Gastrocnemius medialis (tissue), 4 donors: ENCODE measurements at regions not wholly inside any gene's neighbourhood (a gene's known extent, or its start where the extent isn't known, plus 50 kb on each side); places are given as distances from the start of the nearest gene placed in this dataset.

Experiments
- ATAC-seq, 2 donors: fragments of 150-250 bp; one replicate each; pipeline ENCODE4 v1.9.1; 2016
- DNase-seq, 2 donors: peaks; one replicate each; pipeline ENCODE4 v3.0.0-alpha.2; 2019
- H3K27ac ChIP-seq, 4 donors: fragments of 200-600 bp; sonication (generic); 1 replicate in 1 of 4; 2 replicates in 3 of 4; pipeline ENCODE4 v1.5.1; 2016 to 2018; ENCODE audit warnings: mild to moderate bottlenecking in 2 of 4, moderate library complexity in 1 of 4
- H3K27me3 ChIP-seq, 3 donors: fragments of 200-600 bp; sonication (generic) in 2 of 3; 1 replicate in 1 of 3; 2 replicates in 2 of 3; pipeline versions ENCODE4 v1.5.1 to v1.6.0; 2016 to 2019; ENCODE audit warnings: mild to moderate bottlenecking in 1 of 3, moderate library complexity in 1 of 3
- H3K36me3 ChIP-seq, 2 donors: fragments of 200-600 bp; sonication (generic) in 1 of 2; one replicate each; pipeline ENCODE4 v1.5.1; 2017 to 2018
- H3K4me1 ChIP-seq, 2 donors: fragments of 200-600 bp; sonication (generic) in 1 of 2; one replicate each; pipeline ENCODE4 v1.5.1; 2016 to 2017; ENCODE audit warnings: mild to moderate bottlenecking in 2 of 2
- H3K4me3 ChIP-seq, 4 donors: fragments of 200-600 bp; sonication (generic) in 3 of 4; 1 replicate in 1 of 4; 2 replicates in 3 of 4; pipeline ENCODE4 v1.5.1; 2016 to 2019; ENCODE audit warnings: mild to moderate bottlenecking in 2 of 4
- H3K9me3 ChIP-seq, 3 donors: fragments of 200-600 bp; sonication (generic) in 2 of 3; 1 replicate in 1 of 3; 2 replicates in 2 of 3; pipeline ENCODE4 v1.5.1; 2016 to 2019
- POLR2A ChIP-seq, 2 donors: fragments of 450-650 bp; IDR thresholded peaks; one replicate each; pipeline ENCODE4 v1.6.1; 2017; ENCODE audit warnings: antibody characterized with exemption in 2 of 2, mild to moderate bottlenecking in 2 of 2, moderate library complexity in 2 of 2
- in situ Hi-C, 4 donors: fragments of 200-750 bp; cut with MboI; loops; one replicate each; pipeline versions ENCODE4 v1.15.0 to v1.8.0; 2017; ENCODE audit warnings: low sequenced_read_pairs in 4 of 4
- intact Hi-C: fragments of 100-400 bp; cut with DNase I; formaldehyde crosslinking; loops from one replicate; pipeline ENCODE4 v1.15.1; 2023; ENCODE audit warnings: low total_unique reads
- TF ChIP-seq, protein P1 (sequence below), 5 experiments: fragments of 450-650 bp in 3 of 5; fragments of 200-600 bp in 2 of 5; sonication (generic) in 2 of 5; IDR thresholded peaks in 4 of 5; conservative IDR thresholded peaks in 1 of 5; 1 replicate in 4 of 5; 2 replicates in 1 of 5; pipeline ENCODE4 v1.5.1; 2016 to 2019; ENCODE audit warnings: antibody characterized with exemption in 5 of 5, mild to moderate bottlenecking in 3 of 5, moderate library complexity in 3 of 5

GRCh38 chr13:106178816-106179215 is 356.6 kb downstream of the EFNB2 start:
- Histone ChIP-seq H3K27ac (no peak overlapping the region), H3K4me3 (no peak overlapping the region), H3K27me3 (no peaks in the 10 kb centered on the region), H3K9me3 (no peaks in the 10 kb centered on the region), H3K4me1 (no peaks in the 10 kb centered on the region), H3K36me3 (no peaks in the 10 kb centered on the region)
- DNase-seq: no peak
- no peak for ATAC-seq
- intact Hi-C loops (no loop called here), in situ Hi-C loops (no loop called here)
- TF ChIP-seq, protein P1, sequence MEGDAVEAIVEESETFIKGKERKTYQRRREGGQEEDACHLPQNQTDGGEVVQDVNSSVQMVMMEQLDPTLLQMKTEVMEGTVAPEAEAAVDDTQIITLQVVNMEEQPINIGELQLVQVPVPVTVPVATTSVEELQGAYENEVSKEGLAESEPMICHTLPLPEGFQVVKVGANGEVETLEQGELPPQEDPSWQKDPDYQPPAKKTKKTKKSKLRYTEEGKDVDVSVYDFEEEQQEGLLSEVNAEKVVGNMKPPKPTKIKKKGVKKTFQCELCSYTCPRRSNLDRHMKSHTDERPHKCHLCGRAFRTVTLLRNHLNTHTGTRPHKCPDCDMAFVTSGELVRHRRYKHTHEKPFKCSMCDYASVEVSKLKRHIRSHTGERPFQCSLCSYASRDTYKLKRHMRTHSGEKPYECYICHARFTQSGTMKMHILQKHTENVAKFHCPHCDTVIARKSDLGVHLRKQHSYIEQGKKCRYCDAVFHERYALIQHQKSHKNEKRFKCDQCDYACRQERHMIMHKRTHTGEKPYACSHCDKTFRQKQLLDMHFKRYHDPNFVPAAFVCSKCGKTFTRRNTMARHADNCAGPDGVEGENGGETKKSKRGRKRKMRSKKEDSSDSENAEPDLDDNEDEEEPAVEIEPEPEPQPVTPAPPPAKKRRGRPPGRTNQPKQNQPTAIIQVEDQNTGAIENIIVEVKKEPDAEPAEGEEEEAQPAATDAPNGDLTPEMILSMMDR (IDR thresholded peaks at IDR 0.05 in 4 of 5, conservative IDR thresholded peaks at IDR 0.05 in 1 of 5): no peak
- TF ChIP-seq POLR2A (IDR thresholded peaks at IDR 0.05): no peak

DNA sequence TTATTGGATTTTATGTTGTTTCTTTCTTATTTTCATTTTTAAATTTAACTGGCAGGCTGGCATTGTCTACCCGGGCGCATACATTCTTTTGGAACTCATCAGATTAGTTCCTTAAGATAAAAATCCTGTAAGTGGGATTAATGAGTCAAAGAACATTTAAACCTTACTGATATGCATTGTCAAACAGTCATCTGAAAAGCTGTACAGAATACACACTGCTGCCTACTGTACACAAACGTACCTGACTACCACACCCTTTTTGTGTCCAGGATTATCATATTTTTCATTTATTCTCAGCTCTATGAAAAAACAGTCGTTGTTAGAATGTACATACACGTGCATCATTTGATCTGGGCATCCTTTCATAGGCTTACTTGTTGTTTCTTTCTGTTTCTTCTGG is 358.3 kb downstream of the EFNB2 start:
- ATAC-seq: no peak

DNA sequence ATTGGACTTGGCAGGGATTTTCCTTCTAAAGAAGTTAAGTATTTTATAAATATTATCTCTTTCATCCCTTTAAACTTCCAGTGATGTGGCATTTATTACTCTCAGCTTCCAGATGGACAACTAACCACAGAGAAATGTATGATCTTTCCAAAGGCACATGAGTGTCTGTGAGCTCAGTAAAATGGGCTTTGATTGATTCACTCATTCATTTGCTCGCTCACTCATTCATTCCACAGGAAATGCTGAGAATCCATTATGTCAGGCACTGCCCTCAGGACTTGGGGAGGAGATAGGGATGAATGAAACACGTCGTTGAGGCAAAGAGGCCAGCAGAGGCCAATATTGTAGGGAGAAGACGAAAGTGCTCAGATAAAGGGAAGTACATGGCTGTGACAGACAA is 359.3 kb downstream of the EFNB2 start:
- no peaks in the 10 kb centered on the region for H3K36me3 ChIP-seq
- H3K4me3 ChIP-seq: no peak overlapping the region
- no peaks in the 10 kb centered on the region for H3K4me1 ChIP-seq
- in situ Hi-C loops (no loop called here), intact Hi-C loops (no loop called here)
- no peak for ATAC-seq
- no peaks in the 10 kb centered on the region for H3K9me3 ChIP-seq
- no peak overlapping the region for H3K27ac ChIP-seq
- H3K27me3 ChIP-seq: no peaks in the 10 kb centered on the region
- TF ChIP-seq POLR2A (IDR thresholded peaks at IDR 0.05): no peak
- TF ChIP-seq, protein P1 (IDR thresholded peaks at IDR 0.05 in 4 of 5, conservative IDR thresholded peaks at IDR 0.05 in 1 of 5): no peak
- no peak for DNase-seq

More for the DNA sequence above, 358.3 kb downstream of the EFNB2 start:
- Histone ChIP-seq H3K36me3 (no peaks in the 10 kb centered on the region), H3K9me3 (no peaks in the 10 kb centered on the region), H3K27ac (no peak overlapping the region), H3K4me3 (no peak overlapping the region), H3K27me3 (no peaks in the 10 kb centered on the region), H3K4me1 (no peaks in the 10 kb centered on the region)
- intact Hi-C loops (no loop called here), in situ Hi-C loops (no loop called here)
- DNase-seq: no peak
- no peak for TF ChIP-seq POLR2A (IDR thresholded peaks at IDR 0.05)
- TF ChIP-seq, protein P1 (IDR thresholded peaks at IDR 0.05 in 4 of 5, conservative IDR thresholded peaks at IDR 0.05 in 1 of 5): no peak

- DNase-seq: no peak
- no peak for TF ChIP-seq POLR2A (IDR thresholded peaks at IDR 0.05)
- TF ChIP-seq, protein P1 (IDR thresholded peaks at IDR 0.05 in 4 of 5, conservative IDR thresholded peaks at IDR 0.05 in 1 of 5): no peak
- no peak for ATAC-seq
- intact Hi-C loops (no loop called here), in situ Hi-C loops (no loop called here)
- Histone ChIP-seq H3K4me1 (no peaks in the 10 kb centered on the region), H3K36me3 (no peaks in the 10 kb centered on the region), H3K4me3 (no peak overlapping the region), H3K27ac (no peak overlapping the region), H3K9me3 (no peaks in the 10 kb centered on the region), H3K27me3 (no peaks in the 10 kb centered on the region)
Observed at GRCh38 chr13:106173891-106174610, 361.4 kb downstream of the EFNB2 start.

DNA sequence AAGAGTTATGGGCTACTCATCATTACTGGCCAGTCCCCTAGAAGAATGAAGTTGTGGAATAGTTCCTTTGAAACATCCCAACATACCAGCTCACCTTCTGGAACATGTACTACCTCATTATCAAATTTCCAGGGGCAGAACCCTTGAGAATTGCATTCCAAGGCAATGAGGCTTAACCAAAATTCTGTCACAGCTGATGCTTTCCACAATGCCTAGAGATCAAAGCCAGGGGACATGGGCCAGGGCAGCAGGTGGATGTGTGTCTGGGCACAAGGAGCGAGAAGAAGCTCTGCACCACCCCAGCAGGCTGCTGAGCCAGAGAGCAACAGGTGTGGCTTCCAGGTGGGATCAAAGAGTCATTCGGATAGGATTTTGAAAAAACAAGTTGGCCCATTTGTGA is 362.1 kb downstream of the EFNB2 start:
- intact Hi-C loops: no loop called here
- TF ChIP-seq, protein P1 (IDR thresholded peaks at IDR 0.05 in 4 of 5, conservative IDR thresholded peaks at IDR 0.05 in 1 of 5): no peak
- no peak for TF ChIP-seq POLR2A (IDR thresholded peaks at IDR 0.05)
- Histone ChIP-seq H3K4me1 (no peaks in the 10 kb centered on the region), H3K36me3 (no peaks in the 10 kb centered on the region), H3K27ac (no peak overlapping the region), H3K9me3 (no peaks in the 10 kb centered on the region), H3K27me3 (no peaks in the 10 kb centered on the region), H3K4me3 (no peak overlapping the region)
- DNase-seq (no peak), ATAC-seq (no peak)
- in situ Hi-C loops: no loop called here
